Effector memory CD8-positive, alpha-beta T cell (primary cell): ENCODE measurements at regions not wholly inside any gene's neighbourhood (a gene's known extent, or its start where the extent isn't known, plus 50 kb on each side); places are given as distances from the start of the nearest gene placed in this dataset.

Experiments
- ATAC-seq: fragments of 150-1000 bp; cut with Tn5 transposase; replicated peaks from 2 replicates; pipeline ENCODE4 v1.10.0; 2021; ENCODE audit warnings: mild to moderate bottlenecking, moderate library complexity
- DNase-seq, 3 experiments: peaks; one replicate each; pipeline ENCODE4 v3.0.0; 2021
- H3K27ac Mint-ChIP-seq, 2 donors: one replicate each; pipeline ENCODE4 v1.8.0; 2022; ENCODE audit warnings: mild to moderate bottlenecking in 2 of 2, mixed read lengths in 2 of 2, moderate library complexity in 2 of 2
- H3K27me3 Mint-ChIP-seq, 2 donors: one replicate each; pipeline ENCODE4 v1.8.0; 2022; ENCODE audit warnings: mixed read lengths in 2 of 2
- H3K36me3 Mint-ChIP-seq: one replicate; pipeline ENCODE4 v1.8.0; 2022; ENCODE audit warnings: mild to moderate bottlenecking, moderate library complexity, mixed read lengths; ENCODE audit not compliant: insufficient read depth
- H3K4me1 Mint-ChIP-seq, 2 donors: one replicate each; pipeline ENCODE4 v1.8.0; 2022; ENCODE audit warnings: low read depth in 2 of 2, mixed read lengths in 2 of 2
- H3K4me3 Mint-ChIP-seq, 2 donors: one replicate each; pipeline ENCODE4 v1.8.0; 2022; ENCODE audit warnings: mild to moderate bottlenecking in 2 of 2, mixed read lengths in 2 of 2, moderate library complexity in 2 of 2
- H3K9me3 Mint-ChIP-seq, 2 donors: one replicate each; pipeline ENCODE4 v1.8.0; 2022; ENCODE audit warnings: mixed read lengths in 2 of 2

DNA sequence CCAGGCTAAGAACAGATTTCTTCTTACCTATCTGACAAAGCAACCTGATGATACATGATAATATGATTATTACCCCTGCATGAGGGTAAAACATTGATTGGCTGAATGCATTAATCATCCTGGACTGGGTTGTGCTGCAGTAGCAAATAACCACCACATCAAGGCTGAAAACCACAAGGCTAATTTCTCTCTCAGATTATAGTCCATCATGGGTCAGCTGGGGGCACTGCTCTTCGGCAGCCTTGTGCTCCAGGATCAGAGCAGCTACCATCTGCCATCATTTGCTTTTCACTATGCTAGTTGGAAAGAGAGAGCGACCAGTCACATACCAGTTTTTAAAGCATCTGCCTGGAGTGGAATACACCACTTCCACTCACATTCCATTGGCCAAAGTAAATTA is 383.5 kb downstream of the RASEF start:
- Mint-ChIP-seq H3K9me3 (peaks cover 0 to 4% of the 10 kb centered on the region in 2 donors), H3K4me3 (no peak overlapping the region), H3K27me3 (no peaks in the 10 kb centered on the region), H3K27ac (no peak overlapping the region), H3K4me1 (no peaks in the 10 kb centered on the region), H3K36me3 (no peaks in the 10 kb centered on the region)
- ATAC-seq: no peak
- DNase-seq: no peak

DNA sequence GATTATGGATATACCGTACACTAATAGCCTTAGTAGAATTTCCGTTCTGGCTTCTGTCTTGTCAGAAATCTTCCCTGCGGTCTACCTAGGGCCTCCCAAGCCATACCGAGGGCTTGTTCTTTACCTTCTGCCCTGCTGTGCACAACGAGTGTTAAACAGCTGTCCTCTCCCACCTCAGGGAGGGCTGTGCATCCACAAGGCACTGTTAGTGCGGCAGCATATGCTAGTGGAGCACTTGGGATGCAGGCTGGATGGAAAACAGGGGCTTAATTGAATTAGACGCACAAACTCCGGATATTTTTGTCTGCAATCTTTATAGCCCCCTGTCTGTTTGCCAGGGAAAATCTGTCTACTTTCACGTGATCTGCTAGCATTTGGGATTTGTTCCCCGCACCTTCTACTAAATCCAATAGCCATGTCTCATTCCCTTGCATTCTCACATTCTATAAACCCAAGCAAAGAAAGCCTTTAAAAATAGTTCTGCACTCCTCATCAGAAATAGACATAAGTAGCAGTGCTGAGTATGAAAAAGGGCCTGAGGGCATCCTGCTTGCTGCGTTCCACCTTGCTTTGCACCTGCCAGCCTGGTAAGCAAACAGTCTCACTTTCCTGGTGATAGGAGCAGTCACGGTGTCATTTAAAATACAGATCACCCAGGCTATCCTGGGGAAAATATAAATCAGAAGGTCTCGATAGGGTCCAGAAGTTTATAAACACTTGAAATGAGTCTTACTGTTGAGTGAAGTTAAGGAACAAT is 382.6 kb downstream of the RASEF start:
- Mint-ChIP-seq H3K9me3 (peaks cover 0 to 6% of the 10 kb centered on the region in 2 donors), H3K4me1 (no peaks in the 10 kb centered on the region), H3K36me3 (no peaks in the 10 kb centered on the region), H3K4me3 (no peak overlapping the region), H3K27ac (no peak overlapping the region), H3K27me3 (no peaks in the 10 kb centered on the region)
- no peak for ATAC-seq
- no peak for DNase-seq

DNA sequence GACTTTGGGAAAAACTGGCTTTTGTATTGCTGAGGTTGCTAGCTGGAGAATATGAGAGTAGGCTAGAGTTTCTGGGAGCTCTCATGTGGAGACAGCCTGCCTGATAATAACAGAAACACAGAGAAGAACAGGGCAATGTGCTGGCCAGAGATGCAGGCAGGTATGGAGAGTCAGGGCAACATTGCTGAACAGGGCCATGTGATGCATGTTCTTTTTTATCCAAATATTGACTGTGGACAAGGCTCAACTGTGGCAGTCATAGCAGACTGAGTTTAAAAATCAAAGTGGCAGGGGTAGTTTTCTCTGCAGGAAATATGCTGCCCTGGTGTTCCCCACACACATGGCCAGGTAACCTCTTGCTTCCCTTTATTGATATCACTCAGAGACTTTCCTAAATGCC is 381.1 kb downstream of the RASEF start:
- H3K9me3 Mint-ChIP-seq: peaks cover 0 to 6% of the 10 kb centered on the region in 2 donors
- ATAC-seq: no peak

DNA sequence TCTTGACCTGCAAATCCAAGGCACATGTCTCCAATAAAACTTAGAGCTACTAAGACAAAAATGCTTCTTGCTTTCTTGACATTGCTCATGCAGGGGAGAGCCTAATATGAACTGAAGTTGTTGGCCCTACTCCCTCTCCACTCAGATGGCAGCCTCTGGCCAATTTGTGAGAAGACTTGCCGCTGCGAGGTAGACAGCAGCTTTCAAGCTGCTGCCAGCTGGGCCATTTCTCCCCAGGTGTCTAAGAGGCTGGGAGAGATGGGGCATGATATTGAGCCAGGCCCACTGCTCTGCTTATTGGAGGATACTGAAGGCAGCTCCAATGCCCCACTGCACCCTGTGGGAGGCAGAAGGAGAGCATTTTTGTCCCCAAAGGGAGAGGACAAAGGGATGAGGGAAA is 380.5 kb downstream of the RASEF start:
- Mint-ChIP-seq H3K36me3 (no peaks in the 10 kb centered on the region), H3K4me1 (no peaks in the 10 kb centered on the region), H3K4me3 (no peak overlapping the region), H3K9me3 (peaks cover 0 to 6% of the 10 kb centered on the region in 2 donors), H3K27me3 (no peaks in the 10 kb centered on the region), H3K27ac (no peak overlapping the region)
- no peak for DNase-seq
- no peak for ATAC-seq

More for the DNA sequence above, 381.1 kb downstream of the RASEF start:
- Mint-ChIP-seq H3K4me1 (no peaks in the 10 kb centered on the region), H3K27me3 (no peaks in the 10 kb centered on the region), H3K36me3 (no peaks in the 10 kb centered on the region), H3K27ac (no peak overlapping the region), H3K4me3 (no peak overlapping the region)
- DNase-seq: no peak

DNA sequence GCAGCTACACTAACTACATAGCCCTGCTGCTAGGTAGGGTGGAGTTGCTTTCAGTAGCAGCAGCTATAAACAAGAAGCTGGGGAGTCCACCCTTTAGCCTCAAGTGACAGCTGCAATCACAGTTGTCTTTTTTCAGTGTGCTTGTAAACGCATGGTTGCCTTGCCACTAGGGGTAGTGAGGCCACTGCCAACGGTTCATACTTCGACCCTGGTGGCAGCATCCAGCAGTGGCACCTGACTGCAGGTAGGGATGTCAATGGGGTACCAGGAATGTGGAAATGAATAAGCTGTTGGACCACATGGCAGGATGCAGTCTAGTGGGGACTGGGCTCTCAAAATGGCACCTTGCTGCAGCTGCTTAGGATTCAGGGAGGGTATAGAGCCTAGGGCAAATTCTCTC is 367.2 kb downstream of the RASEF start:
- H3K27me3 Mint-ChIP-seq: no peaks in the 10 kb centered on the region
- ATAC-seq: no peak
- H3K4me3 Mint-ChIP-seq: no peak overlapping the region
- H3K27ac Mint-ChIP-seq: no peak overlapping the region
- H3K4me1 Mint-ChIP-seq: no peaks in the 10 kb centered on the region
- peaks cover 5 to 19% of the 10 kb centered on the region in 2 donors for H3K9me3 Mint-ChIP-seq
- no peak for DNase-seq
- no peaks in the 10 kb centered on the region for H3K36me3 Mint-ChIP-seq

DNA sequence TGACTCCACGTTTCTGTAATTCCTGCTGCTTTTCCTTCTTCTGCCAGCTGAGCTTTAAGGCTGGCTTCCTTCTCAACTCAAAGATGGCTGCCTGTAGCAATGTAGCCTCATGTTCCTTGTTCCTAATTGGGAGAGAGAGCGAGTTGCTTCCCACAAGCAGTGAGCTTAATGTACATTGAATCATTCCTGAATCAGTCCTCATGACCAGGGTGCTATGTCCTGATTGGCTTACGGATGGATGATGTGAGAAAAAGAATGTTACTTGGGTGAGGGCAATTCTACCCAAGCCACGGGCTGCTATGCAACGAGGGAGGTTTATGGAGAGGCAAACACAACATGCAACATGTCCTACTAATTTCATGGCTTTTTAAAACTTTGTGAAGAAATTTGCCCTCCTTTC is 356.2 kb downstream of the RASEF start:
- no peak for ATAC-seq
- H3K9me3 Mint-ChIP-seq: peaks cover 16 to 32% of the 10 kb centered on the region in 2 donors
- no peak for DNase-seq
- H3K27ac Mint-ChIP-seq: no peak overlapping the region
- no peaks in the 10 kb centered on the region for H3K36me3 Mint-ChIP-seq
- H3K4me3 Mint-ChIP-seq: no peak overlapping the region
- no peaks in the 10 kb centered on the region for H3K27me3 Mint-ChIP-seq
- no peaks in the 10 kb centered on the region for H3K4me1 Mint-ChIP-seq

DNA sequence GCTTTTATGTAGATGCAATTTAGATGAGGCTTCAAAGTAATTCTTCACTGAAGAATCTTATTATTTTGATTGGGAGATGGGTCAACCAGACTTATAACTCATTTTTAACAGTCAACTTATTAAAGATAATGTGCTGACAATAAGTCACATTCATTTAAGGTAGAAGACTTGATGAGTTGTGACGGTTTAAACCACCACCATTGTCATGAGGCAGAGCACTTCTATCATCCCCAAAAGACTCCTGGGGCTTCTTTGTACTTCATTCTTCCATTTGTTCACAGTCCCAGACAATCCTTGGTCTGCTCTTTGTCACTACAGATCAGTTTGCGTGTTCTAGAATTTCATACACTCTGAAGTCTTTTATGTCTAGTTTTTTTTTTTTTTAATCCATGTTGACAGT is 346.1 kb downstream of the RASEF start:
- ATAC-seq (no peak), DNase-seq (no peak)
- Mint-ChIP-seq H3K27me3 (no peaks in the 10 kb centered on the region), H3K4me1 (no peaks in the 10 kb centered on the region), H3K4me3 (no peak overlapping the region), H3K9me3 (peaks cover 8% of the 10 kb centered on the region in 2 donors), H3K36me3 (no peaks in the 10 kb centered on the region), H3K27ac (no peak overlapping the region)

DNA sequence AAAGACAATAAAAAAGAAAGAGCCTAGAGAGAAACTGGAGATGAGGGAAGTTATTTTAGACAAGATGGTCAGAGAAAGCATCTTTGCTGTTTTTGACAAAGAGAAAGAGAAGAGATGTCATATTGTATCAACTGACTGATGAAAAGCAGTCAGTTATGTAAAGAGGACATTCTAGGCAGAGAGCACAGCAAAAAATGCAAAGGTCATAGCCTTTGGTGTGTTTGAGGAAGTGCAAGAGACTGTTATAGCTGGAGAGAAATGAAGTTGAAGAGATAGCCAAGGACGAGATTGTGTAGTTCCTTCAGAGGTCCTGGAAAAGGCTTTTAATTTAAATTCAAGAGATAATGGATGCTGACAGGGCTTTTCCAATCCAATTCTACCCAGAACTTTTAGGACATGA is 342.4 kb downstream of the RASEF start:
- ATAC-seq: no peak
- H3K4me1 Mint-ChIP-seq: no peaks in the 10 kb centered on the region
- no peaks in the 10 kb centered on the region for H3K36me3 Mint-ChIP-seq
- no peak overlapping the region for H3K4me3 Mint-ChIP-seq
- no peaks in the 10 kb centered on the region for H3K27me3 Mint-ChIP-seq
- no peak for DNase-seq
- H3K27ac Mint-ChIP-seq: no peak overlapping the region
- H3K9me3 Mint-ChIP-seq: peaks cover 4 to 8% of the 10 kb centered on the region in 2 donors

DNA sequence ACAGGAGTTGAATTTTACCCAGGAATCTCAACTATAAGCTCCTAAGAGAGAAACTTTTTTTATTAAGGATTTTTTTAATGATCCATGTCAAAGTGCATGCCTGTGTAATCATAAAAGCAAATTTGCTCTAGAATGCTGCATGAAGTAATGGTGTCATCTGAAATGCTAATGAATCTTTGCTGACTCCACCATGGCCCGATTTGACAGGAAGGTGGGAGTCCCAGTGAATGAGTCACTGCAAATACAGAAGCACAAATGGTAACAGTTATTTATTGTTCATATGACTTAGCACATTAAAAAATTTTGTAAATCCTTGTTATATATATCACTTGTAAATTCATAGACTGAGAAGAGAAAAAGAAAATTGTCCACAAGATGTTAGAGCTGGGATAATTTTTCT is 341.3 kb downstream of the RASEF start:
- Mint-ChIP-seq H3K36me3 (no peaks in the 10 kb centered on the region), H3K4me1 (no peaks in the 10 kb centered on the region), H3K4me3 (no peak overlapping the region), H3K27me3 (no peaks in the 10 kb centered on the region), H3K9me3 (peaks cover 3 to 4% of the 10 kb centered on the region in 2 donors), H3K27ac (no peak overlapping the region)
- ATAC-seq (no peak), DNase-seq (no peak)

DNA sequence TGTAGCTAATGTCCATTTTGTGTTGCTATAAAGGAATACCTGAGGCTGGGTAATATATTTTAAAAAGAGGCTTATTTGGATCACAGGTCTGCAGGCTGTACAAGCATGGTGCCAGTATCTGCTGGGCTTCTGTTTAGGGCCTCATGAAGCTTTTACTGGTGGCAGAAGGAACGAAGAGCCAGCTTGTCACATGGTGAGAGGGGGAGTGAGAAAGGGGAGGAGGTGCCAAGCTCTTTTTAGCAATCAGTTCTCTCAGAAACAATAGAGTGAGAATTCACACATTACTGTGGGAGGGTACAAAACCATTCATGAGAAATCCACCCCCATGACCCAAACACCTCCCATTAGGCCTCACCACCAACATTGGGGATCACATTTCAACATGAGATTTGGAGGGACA is 340.9 kb downstream of the RASEF start:
- Mint-ChIP-seq H3K27me3 (no peaks in the 10 kb centered on the region), H3K4me1 (no peaks in the 10 kb centered on the region)
- no peak for DNase-seq

DNA sequence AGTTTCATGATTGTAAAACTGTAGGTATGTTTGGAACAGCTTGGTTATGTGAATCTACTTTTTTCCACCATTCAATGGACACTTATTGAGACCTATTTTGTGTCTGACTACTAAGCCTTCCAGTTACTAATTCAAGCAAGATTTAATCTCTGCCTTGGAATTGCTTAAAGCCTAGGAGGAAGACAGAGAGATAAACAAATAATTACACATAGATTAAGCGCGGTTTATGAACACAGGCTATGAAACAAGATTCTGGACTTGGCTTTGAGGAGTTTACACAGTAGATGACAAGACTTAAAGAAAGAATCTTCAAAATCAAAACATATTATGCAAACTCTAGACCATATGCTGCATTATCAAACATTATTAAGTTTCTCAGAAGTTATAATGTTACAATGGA is 340.4 kb downstream of the RASEF start:
- ATAC-seq: no peak
- no peak overlapping the region for H3K4me3 Mint-ChIP-seq
- DNase-seq: no peak
- H3K36me3 Mint-ChIP-seq: no peaks in the 10 kb centered on the region
- H3K27me3 Mint-ChIP-seq: no peaks in the 10 kb centered on the region
- H3K9me3 Mint-ChIP-seq: peaks cover 0 to 3% of the 10 kb centered on the region in 2 donors
- H3K4me1 Mint-ChIP-seq: no peaks in the 10 kb centered on the region
- no peak overlapping the region for H3K27ac Mint-ChIP-seq

More for the DNA sequence above, 340.9 kb downstream of the RASEF start:
- no peaks in the 10 kb centered on the region for H3K36me3 Mint-ChIP-seq
- no peak overlapping the region for H3K4me3 Mint-ChIP-seq
- H3K9me3 Mint-ChIP-seq: peaks cover 0 to 3% of the 10 kb centered on the region in 2 donors
- H3K27ac Mint-ChIP-seq: no peak overlapping the region
- ATAC-seq: no peak

DNA sequence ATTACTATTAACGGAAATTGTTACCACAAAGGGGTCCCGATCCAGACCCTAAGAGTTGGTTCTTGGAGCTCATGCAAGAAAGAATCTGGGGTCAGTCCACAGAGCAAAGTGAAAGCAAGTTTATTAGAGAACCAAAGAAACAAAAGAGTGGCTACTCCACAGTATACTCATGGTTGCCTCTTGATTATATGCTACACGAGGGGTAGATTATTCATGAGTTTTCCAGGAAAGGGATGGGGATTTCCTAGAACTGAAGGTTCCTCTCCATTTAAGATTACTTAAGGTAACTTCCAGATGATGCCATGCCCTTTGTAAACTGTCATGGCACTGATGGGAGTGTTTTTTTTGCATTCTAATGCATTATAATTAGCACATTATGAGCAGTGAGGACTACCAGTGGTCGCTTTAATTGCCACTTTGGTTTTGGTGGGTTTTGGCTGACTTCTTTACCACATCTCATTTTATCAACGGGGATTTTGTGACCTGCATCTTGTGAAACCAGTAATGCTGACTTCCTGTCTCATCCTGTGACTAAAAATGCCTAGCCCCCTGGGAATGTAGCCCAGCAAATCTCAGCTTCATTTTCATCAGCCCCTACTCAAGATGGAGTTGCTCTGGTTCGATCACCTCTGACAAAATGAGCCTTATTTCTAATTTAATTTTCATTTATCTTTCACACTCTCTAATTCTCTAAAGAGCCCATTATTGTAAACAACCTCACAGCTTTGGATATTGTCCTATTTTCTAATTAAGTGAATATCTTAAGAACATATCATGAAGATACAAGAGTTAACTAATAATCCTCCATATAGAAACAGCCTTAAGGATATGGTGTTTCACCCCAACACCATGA is 336.3 kb downstream of the RASEF start:
- H3K36me3 Mint-ChIP-seq: no peaks in the 10 kb centered on the region
- DNase-seq (no peak), ATAC-seq (no peak)
- peaks cover 0 to 2% of the 10 kb centered on the region in 2 donors for H3K9me3 Mint-ChIP-seq
- H3K4me3 Mint-ChIP-seq: no peak overlapping the region
- H3K27ac Mint-ChIP-seq: no peak overlapping the region
- H3K27me3 Mint-ChIP-seq: no peaks in the 10 kb centered on the region
- no peaks in the 10 kb centered on the region for H3K4me1 Mint-ChIP-seq

DNA sequence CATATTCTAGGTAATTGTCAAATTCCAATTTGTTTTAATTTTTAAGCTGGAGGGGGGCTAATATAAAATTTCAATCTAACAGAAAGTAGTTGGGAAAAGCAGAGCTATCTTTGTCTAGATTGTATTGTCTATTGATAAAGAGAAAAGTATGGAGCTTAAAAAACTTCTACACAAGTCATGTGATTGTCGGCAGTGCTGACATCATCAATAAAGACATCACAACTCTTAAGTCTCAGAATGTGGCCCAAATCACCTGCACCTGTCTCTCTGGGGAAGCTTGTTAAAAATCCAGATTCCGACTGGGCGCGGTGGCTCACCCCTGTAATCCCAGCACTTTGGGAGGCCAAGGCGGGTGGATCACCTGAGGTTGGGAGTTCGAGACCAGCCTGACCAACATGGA is 333.8 kb downstream of the RASEF start:
- Mint-ChIP-seq H3K27ac (no peak overlapping the region), H3K36me3 (no peaks in the 10 kb centered on the region), H3K4me3 (no peak overlapping the region), H3K9me3 (peaks cover 0 to 9% of the 10 kb centered on the region in 2 donors), H3K27me3 (no peaks in the 10 kb centered on the region), H3K4me1 (no peaks in the 10 kb centered on the region)
- DNase-seq: no peak
- ATAC-seq: no peak
